UCSD-AML1 (cell line): ENCODE measurements at regions not wholly inside any gene's neighbourhood (a gene's known extent, or its start where the extent isn't known, plus 50 kb on each side); places are given as distances from the start of the nearest gene placed in this dataset.
"Not testable (repeated sequence)": the region's sequence is repeated elsewhere in the genome, so short reads cannot be mapped to it uniquely, and the experiment has no call there.

Experiments used
- DNase-seq: peaks from one replicate; lab custom pipeline; 2025; ENCODE audit not compliant: unreplicated experiment; lab: John Stamatoyannopoulos, UW

- DNase-seq: peak; percentile 7
Observed at GRCh38 chr21:23131177-23131576, 2133.0 kb downstream of the NCAM2 start.

GRCh38 chr21:23138797-23139196, 2140.6 kb downstream of the NCAM2 start:
- DNase-seq: no peak

GRCh38 chr21:23152130-23152529, 2153.9 kb downstream of the NCAM2 start:
- DNase-seq: no peak

GRCh38 chr21:23153842-23154241, 2155.6 kb downstream of the NCAM2 start:
- DNase-seq: not testable (repeated sequence)

- DNase-seq: no peak
Observed at GRCh38 chr21:23155281-23155680, 2157.1 kb downstream of the NCAM2 start.

GRCh38 chr21:23160914-23161313, 2162.7 kb downstream of the NCAM2 start:
- no peak for DNase-seq

GRCh38 chr21:23162198-23162946, 2164.2 kb downstream of the NCAM2 start:
- no peak for DNase-seq
